ENCODE measurements at regions not wholly inside any gene's neighbourhood (a gene's known extent, or its start where the extent isn't known, plus 50 kb on each side); places are given as distances from the start of the nearest gene placed in this dataset.

DNA sequence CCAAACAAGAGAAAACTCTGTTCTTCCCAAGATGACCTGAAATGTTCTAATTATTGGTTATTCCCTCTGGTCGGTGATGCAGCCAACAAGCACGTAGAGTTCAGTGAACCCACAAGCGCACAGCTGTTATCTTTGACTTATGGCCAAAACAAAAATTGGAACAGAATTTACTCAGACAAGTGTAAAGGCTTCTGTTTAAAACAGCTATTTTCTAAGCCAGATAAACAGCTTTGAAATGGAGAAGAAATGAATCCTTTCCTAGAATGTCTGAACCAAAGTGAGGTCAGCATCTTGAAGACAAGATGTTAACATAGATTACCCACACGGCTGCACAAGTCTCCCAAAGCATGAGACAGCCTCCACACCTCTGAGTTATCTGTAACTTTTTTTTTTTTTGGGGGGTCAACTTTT lies 669.2 kb downstream of the DIAPH3 start (continued):
- TF ChIP-seq, protein P1, sequence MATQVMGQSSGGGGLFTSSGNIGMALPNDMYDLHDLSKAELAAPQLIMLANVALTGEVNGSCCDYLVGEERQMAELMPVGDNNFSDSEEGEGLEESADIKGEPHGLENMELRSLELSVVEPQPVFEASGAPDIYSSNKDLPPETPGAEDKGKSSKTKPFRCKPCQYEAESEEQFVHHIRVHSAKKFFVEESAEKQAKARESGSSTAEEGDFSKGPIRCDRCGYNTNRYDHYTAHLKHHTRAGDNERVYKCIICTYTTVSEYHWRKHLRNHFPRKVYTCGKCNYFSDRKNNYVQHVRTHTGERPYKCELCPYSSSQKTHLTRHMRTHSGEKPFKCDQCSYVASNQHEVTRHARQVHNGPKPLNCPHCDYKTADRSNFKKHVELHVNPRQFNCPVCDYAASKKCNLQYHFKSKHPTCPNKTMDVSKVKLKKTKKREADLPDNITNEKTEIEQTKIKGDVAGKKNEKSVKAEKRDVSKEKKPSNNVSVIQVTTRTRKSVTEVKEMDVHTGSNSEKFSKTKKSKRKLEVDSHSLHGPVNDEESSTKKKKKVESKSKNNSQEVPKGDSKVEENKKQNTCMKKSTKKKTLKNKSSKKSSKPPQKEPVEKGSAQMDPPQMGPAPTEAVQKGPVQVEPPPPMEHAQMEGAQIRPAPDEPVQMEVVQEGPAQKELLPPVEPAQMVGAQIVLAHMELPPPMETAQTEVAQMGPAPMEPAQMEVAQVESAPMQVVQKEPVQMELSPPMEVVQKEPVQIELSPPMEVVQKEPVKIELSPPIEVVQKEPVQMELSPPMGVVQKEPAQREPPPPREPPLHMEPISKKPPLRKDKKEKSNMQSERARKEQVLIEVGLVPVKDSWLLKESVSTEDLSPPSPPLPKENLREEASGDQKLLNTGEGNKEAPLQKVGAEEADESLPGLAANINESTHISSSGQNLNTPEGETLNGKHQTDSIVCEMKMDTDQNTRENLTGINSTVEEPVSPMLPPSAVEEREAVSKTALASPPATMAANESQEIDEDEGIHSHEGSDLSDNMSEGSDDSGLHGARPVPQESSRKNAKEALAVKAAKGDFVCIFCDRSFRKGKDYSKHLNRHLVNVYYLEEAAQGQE (IDR thresholded peaks at IDR 0.05; ENCODE audit: unreplicated experiment): no peak
- TF ChIP-seq STAT1 (IDR thresholded peaks at IDR 0.05; ENCODE audit: unreplicated experiment) (no peak), ZNF331 (CRISPR knock-in tag; IDR thresholded peaks at IDR 0.05; ENCODE audit: low read depth) (no peak), ZNF114 (CRISPR knock-in tag; IDR thresholded peaks at IDR 0.05) (no peak), CREB1 (CRISPR knock-in tag; IDR thresholded peaks at IDR 0.05; ENCODE audit: low read depth) (no peak), NANOG (IDR thresholded peaks at IDR 0.05; ENCODE audit: borderline replicate concordance) (no peak), POLR2AphosphoS5 (IDR thresholded peaks at IDR 0.05; ENCODE audit: low read depth) (no peak)

GRCh38 chr13:59495299-59495698 lies 668.4 kb downstream of the DIAPH3 start:
- H3K79me2 ChIP-seq (replicated peaks; ENCODE audit: insufficient read depth): no peaks in the 10 kb centered on the region
- peaks cover 7% of the 10 kb centered on the region; the same call in 1 of the 2 replicates for H3K4me1 ChIP-seq (ENCODE audit: insufficient read depth)
- H2AFZ ChIP-seq: peak overlapping the region; percentile 0; the same call in 1 of the 2 replicates
- H3K9me2 ChIP-seq (ENCODE audit: insufficient read depth): no peaks in the 10 kb centered on the region
- no peaks in the 10 kb centered on the region for H3K9me3 Mint-ChIP-seq
- no peak overlapping the region for H3K4me3 ChIP-seq
- peaks cover 4% of the 10 kb centered on the region; the same call in 1 of the 2 replicates for H3K36me3 ChIP-seq (ENCODE audit: insufficient read depth)
- H3K4me1 Mint-ChIP-seq: peaks cover 29% of the 10 kb centered on the region
- no peak overlapping the region for H3K27ac Mint-ChIP-seq
- H3K27me3 Mint-ChIP-seq (ENCODE audit: insufficient read depth, low read depth, poor library complexity): no peaks in the 10 kb centered on the region
- no peaks in the 10 kb centered on the region for H3K36me3 Mint-ChIP-seq (ENCODE audit: low read depth)
- no peak overlapping the region for H3K27ac ChIP-seq (ENCODE audit: low read depth)
- H3K4me2 ChIP-seq: no peak overlapping the region
- H3F3A ChIP-seq (replicated peaks; ENCODE audit: low read depth): no peaks in the 10 kb centered on the region
- H3K27me3 ChIP-seq (ENCODE audit: insufficient read depth): no peaks in the 10 kb centered on the region
- DNase-seq (ENCODE audit: low spot score) (no peak), ATAC-seq (no peak)
- TF ChIP-seq, protein P2, sequence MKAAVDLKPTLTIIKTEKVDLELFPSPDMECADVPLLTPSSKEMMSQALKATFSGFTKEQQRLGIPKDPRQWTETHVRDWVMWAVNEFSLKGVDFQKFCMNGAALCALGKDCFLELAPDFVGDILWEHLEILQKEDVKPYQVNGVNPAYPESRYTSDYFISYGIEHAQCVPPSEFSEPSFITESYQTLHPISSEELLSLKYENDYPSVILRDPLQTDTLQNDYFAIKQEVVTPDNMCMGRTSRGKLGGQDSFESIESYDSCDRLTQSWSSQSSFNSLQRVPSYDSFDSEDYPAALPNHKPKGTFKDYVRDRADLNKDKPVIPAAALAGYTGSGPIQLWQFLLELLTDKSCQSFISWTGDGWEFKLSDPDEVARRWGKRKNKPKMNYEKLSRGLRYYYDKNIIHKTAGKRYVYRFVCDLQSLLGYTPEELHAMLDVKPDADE (IDR thresholded peaks at IDR 0.05): no peak
- H3K4me3 Mint-ChIP-seq: no peak overlapping the region
- H4K20me1 ChIP-seq (replicated peaks; ENCODE audit: insufficient read depth): no peaks in the 10 kb centered on the region

GRCh38 chr13:59495936-59496512 lies 667.7 kb downstream of the DIAPH3 start:
- Histone ChIP-seq H3F3A (replicated peaks; ENCODE audit: low read depth) (no peaks in the 10 kb centered on the region), H3K9me2 (ENCODE audit: insufficient read depth) (no peaks in the 10 kb centered on the region), H4K20me1 (replicated peaks; ENCODE audit: insufficient read depth) (no peaks in the 10 kb centered on the region), H3K27ac (ENCODE audit: low read depth) (no peak overlapping the region), H3K79me2 (replicated peaks; ENCODE audit: insufficient read depth) (no peaks in the 10 kb centered on the region), H3K4me2 (no peak overlapping the region), H2AFZ (no peak overlapping the region), H3K4me3 (no peak overlapping the region), H3K27me3 (ENCODE audit: insufficient read depth) (no peaks in the 10 kb centered on the region), H3K36me3 (ENCODE audit: insufficient read depth) (peaks cover 4% of the 10 kb centered on the region; the same call in 1 of the 2 replicates), H3K4me1 (ENCODE audit: insufficient read depth) (peaks cover 7% of the 10 kb centered on the region; the same call in 1 of the 2 replicates)
- Mint-ChIP-seq H3K4me1 (peaks cover 29% of the 10 kb centered on the region), H3K4me3 (no peak overlapping the region), H3K27ac (no peak overlapping the region), H3K27me3 (ENCODE audit: insufficient read depth, low read depth, poor library complexity) (no peaks in the 10 kb centered on the region), H3K36me3 (ENCODE audit: low read depth) (no peaks in the 10 kb centered on the region), H3K9me3 (no peaks in the 10 kb centered on the region)
- DNase-seq (ENCODE audit: low spot score) (no peak), ATAC-seq (no peak)
- TF ChIP-seq STAT1 (IDR thresholded peaks at IDR 0.05; ENCODE audit: unreplicated experiment) (no peak), ZNF331 (CRISPR knock-in tag; IDR thresholded peaks at IDR 0.05; ENCODE audit: low read depth) (no peak), JUNB (IDR thresholded peaks at IDR 0.05; ENCODE audit: unreplicated experiment) (no peak), EZH2phosphoT487 (IDR thresholded peaks at IDR 0.05; ENCODE audit: unreplicated experiment) (no peak), POLR2AphosphoS5 (IDR thresholded peaks at IDR 0.05; ENCODE audit: low read depth) (no peak)
- TF ChIP-seq, protein P2 (IDR thresholded peaks at IDR 0.05): no peak
- TF ChIP-seq, protein P3, sequence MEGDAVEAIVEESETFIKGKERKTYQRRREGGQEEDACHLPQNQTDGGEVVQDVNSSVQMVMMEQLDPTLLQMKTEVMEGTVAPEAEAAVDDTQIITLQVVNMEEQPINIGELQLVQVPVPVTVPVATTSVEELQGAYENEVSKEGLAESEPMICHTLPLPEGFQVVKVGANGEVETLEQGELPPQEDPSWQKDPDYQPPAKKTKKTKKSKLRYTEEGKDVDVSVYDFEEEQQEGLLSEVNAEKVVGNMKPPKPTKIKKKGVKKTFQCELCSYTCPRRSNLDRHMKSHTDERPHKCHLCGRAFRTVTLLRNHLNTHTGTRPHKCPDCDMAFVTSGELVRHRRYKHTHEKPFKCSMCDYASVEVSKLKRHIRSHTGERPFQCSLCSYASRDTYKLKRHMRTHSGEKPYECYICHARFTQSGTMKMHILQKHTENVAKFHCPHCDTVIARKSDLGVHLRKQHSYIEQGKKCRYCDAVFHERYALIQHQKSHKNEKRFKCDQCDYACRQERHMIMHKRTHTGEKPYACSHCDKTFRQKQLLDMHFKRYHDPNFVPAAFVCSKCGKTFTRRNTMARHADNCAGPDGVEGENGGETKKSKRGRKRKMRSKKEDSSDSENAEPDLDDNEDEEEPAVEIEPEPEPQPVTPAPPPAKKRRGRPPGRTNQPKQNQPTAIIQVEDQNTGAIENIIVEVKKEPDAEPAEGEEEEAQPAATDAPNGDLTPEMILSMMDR (conservative IDR thresholded peaks at IDR 0.05; ENCODE audit: low read depth in 2 of 2): no peak

All from GM23338 (cell line).